K562 (cell line): ENCODE measurements at regions not wholly inside any gene's neighbourhood (a gene's known extent, or its start where the extent isn't known, plus 50 kb on each side); places are given as distances from the start of the nearest gene placed in this dataset.

Experiments
- ATAC-seq: fragments of 200-7000 bp; cut with Tn5 transposase; 3 replicates; pipeline ENCODE4 v1.9.1; 2020; ENCODE audit warnings: moderate library complexity
- BruUV-seq: library from RNA; stranded (reverse); fragments of 400-500 nt; replicated peaks from 2 replicates; lab custom pipeline; 2021; lab: Mats Ljungman, UMichigan
- CTCF ChIA-PET: fragments of 300-600 bp; formaldehyde crosslinking; extraction: SDS; loops from one replicate; lab custom pipeline; 2021; ENCODE audit warnings: low intra/inter-chr PET ratio; lab: Yijun Ruan, JAX
- POLR2A ChIA-PET: fragments of 300-600, 350-650 bp; sonication (Branson Sonifier 250); formaldehyde crosslinking; extraction: SDS; loops from one replicate; lab custom pipeline; 2021; ENCODE audit warnings: antibody characterized with exemption, inconsistent platforms; lab: Yijun Ruan, JAX
- DNase-seq, 4 experiments: peaks; one replicate each; pipeline versions ENCODE4 v3.0.0 to v3.0.0-alpha.2; 2011 to 2018; ENCODE audit warnings: low spot score in 3 of 4, mixed read lengths in 3 of 4; ENCODE audit errors: extremely low read depth in 1 of 4
- FAIRE-seq: peaks from 2 replicates; lab custom pipeline; 2011; peaks lifted over from hg19 to GRCh38; lab: Jason Lieb, UNC
- H2AFZ ChIP-seq: 2 replicates; pipeline ENCODE4 v1.6.0; 2011; ENCODE audit warnings: low read depth, low read length, control low read depth, inconsistent platforms
- H3K27ac ChIP-seq: fragments of 200-600 bp; 3 replicates; pipeline ENCODE4 v1.8.0; 2011; ENCODE audit warnings: low read depth, mild to moderate bottlenecking, control low read depth, inconsistent platforms, low read length, moderate library complexity, mixed read lengths; ENCODE audit errors: extremely low read depth
- H3K27me3 ChIP-seq, 2 experiments: fragments of 300-600 bp in 1 of 2; 2 replicates in 1 of 2; 3 replicates in 1 of 2; pipeline versions ENCODE4 v1.6.0 to v1.8.0; 2011; ENCODE audit warnings: inconsistent platforms in 2 of 2, low read length in 2 of 2, mild to moderate bottlenecking in 1 of 2, mixed read lengths in 1 of 2, moderate library complexity in 1 of 2; ENCODE audit not compliant: control insufficient read depth in 2 of 2, insufficient read depth in 2 of 2
- H3K36me3 ChIP-seq: fragments of 300-600 bp; 3 replicates; pipeline ENCODE4 v1.8.0; 2011; ENCODE audit warnings: mild to moderate bottlenecking, low read length, inconsistent platforms; ENCODE audit not compliant: control insufficient read depth, insufficient read depth
- H3K4me1 ChIP-seq, 2 experiments: fragments of 200-600 bp in 1 of 2; replicated peaks in 1 of 2; 2 replicates in 1 of 2; 3 replicates in 1 of 2; pipeline versions ENCODE4 v1.5.1 to v1.8.0; 2011; ENCODE audit warnings: inconsistent platforms in 2 of 2, low read length in 2 of 2, mild to moderate bottlenecking in 1 of 2, mixed read lengths in 1 of 2, moderate library complexity in 1 of 2; ENCODE audit not compliant: control insufficient read depth in 2 of 2, insufficient read depth in 2 of 2
- H3K4me2 ChIP-seq: 2 replicates; pipeline ENCODE4 v1.6.1; 2011; ENCODE audit warnings: low read length, control low read depth, inconsistent platforms, mixed read lengths; ENCODE audit not compliant: insufficient read depth
- H3K4me3 ChIP-seq: fragments of 200-600 bp; sonication (generic), shearing (Covaris generic); 2 replicates; pipeline ENCODE4 v1.5.1; 2016; ENCODE audit warnings: control low read depth, inconsistent platforms
- H3K79me2 ChIP-seq: fragments of 200-600 bp; 3 replicates; pipeline ENCODE4 v1.8.0; 2011; ENCODE audit warnings: low read length, inconsistent platforms; ENCODE audit not compliant: control insufficient read depth, insufficient read depth
- H3K9ac ChIP-seq, 2 experiments: 2 replicates each; pipeline versions ENCODE4 v1.6.0 to v1.6.1; 2011; ENCODE audit warnings: low read depth in 2 of 2, low read length in 2 of 2, control low read depth in 1 of 2, inconsistent platforms in 1 of 2, mild to moderate bottlenecking in 1 of 2, mixed read lengths in 1 of 2; ENCODE audit not compliant: insufficient read depth in 1 of 2
- H3K9me1 ChIP-seq: one replicate; pipeline ENCODE4 v1.6.0; 2011; ENCODE audit warnings: inconsistent platforms, mild to moderate bottlenecking, low read length, moderate library complexity; ENCODE audit not compliant: control insufficient read depth, insufficient read depth
- H3K9me3 ChIP-seq: replicated peaks from 2 replicates; pipeline ENCODE4 v1.5.1; 2011; ENCODE audit warnings: low read depth, low read length, inconsistent platforms; ENCODE audit not compliant: control insufficient read depth, insufficient read depth
- H4K20me1 ChIP-seq: replicated peaks from 2 replicates; pipeline ENCODE4 v1.6.1; 2011; ENCODE audit warnings: low read length, inconsistent platforms, mixed read lengths; ENCODE audit not compliant: control insufficient read depth, insufficient read depth
- CC2D1A ChIP-seq: fragments of 450-650 bp; IDR thresholded peaks from 2 replicates; pipeline ENCODE4 v1.6.1; 2017; ENCODE audit warnings: mild to moderate bottlenecking
- TOE1 ChIP-seq, 2 experiments: fragments of 450-650 bp in 1 of 2; sonication (generic) in 1 of 2; formaldehyde crosslinking in 1 of 2; IDR thresholded peaks; 2 replicates each; pipeline versions ENCODE4 v1.7.1 to v1.8.0; 2016 to 2022; ENCODE audit warnings: borderline replicate concordance in 2 of 2, mild to moderate bottlenecking in 2 of 2, antibody characterized with exemption in 1 of 2, inconsistent platforms in 1 of 2, low read depth in 1 of 2, missing genetic modification reagents in 1 of 2, moderate library complexity in 1 of 2
- TSC22D4 ChIP-seq: fragments of 450-650 bp; IDR thresholded peaks from 2 replicates; pipeline ENCODE4 v1.6.1; 2016; ENCODE audit warnings: missing genetic modification characterization, missing biosample characterization, control low read depth
- YY1 ChIP-seq, 3 experiments: IDR thresholded peaks; 2 replicates each; pipeline ENCODE4 v1.6.1; 2011; ENCODE audit warnings: low read length in 2 of 3, mild to moderate bottlenecking in 2 of 3, moderate library complexity in 2 of 3, borderline replicate concordance in 1 of 3, control low read depth in 1 of 3, low read depth in 1 of 3; ENCODE audit not compliant: insufficient read depth in 3 of 3, insufficient replicate concordance in 2 of 3, control insufficient read depth in 1 of 3, insufficient read length in 1 of 3; ENCODE audit errors: extremely low read depth in 1 of 3
- ZBTB26 ChIP-seq: fragments of 450-650 bp; formaldehyde crosslinking; IDR thresholded peaks from 2 replicates; pipeline ENCODE4 v1.4.0; 2022; ENCODE audit warnings: missing genetic modification characterization
- WGBS: fragments of 100-300 bp; shearing (Covaris generic); methylation state at CpG from one replicate; pipeline ENCODE4 v1.1.6; 2016; ENCODE audit warnings: low coverage, mixed read lengths; ENCODE audit not compliant: insufficient coverage; ENCODE audit errors: missing lambda C conversion rate; 5-methylcytosine and 5-hydroxymethylcytosine counted together
- in situ Hi-C: fragments of 300-500 bp; cut with MboI; formaldehyde crosslinking; loops from 4 replicates; pipeline ENCODE4 v1.15.0; 2018; ENCODE audit warnings: inconsistent platforms, mixed read lengths
- intact Hi-C: fragments of 100-400 bp; cut with micrococcal nuclease; formaldehyde crosslinking; loops from 2 replicates; pipeline ENCODE4 v1.14.2; 2022
- TF ChIP-seq, protein P1 (sequence below): sonication (generic); formaldehyde crosslinking; IDR thresholded peaks from 2 replicates; pipeline ENCODE4 v1.8.0; 2022; ENCODE audit warnings: missing genetic modification reagents, mild to moderate bottlenecking, moderate library complexity, borderline replicate concordance

DNA sequence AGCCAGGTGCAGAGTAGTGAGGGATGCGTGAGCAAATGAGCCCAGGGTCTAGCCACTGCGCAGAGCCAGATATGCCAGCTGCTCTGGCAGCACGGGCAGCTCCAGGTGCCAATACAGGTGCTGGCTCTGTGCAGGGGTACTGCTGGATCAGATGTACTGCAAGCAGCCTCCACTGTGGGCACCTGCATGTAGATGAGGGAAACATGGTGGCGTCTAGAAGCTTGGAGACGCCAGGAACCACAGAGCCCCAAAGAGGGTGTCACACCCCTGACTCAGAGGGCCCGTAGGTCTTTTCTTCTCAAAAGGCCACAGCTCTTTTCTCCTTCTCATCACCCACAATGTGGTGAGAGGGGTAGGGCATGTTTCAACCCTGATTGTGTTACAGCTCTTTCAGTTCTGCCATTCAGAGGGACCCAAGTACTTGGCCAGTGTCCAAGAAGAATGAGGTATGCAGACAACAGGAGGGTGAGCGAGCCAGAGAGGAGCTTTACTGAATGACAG is 244.4 kb upstream of the SLITRK1 start:
- ATAC-seq (no peak), FAIRE-seq (no peak), DNase-seq (no peak)
- WGBS = 0% methylated on average over 7 of the region's 7 CpGs
- no peaks in the 10 kb centered on the region for H3K9me3 ChIP-seq
- H3K4me1 ChIP-seq = no peaks in the 10 kb centered on the region
- H3K36me3 ChIP-seq = no peaks in the 10 kb centered on the region
- no peaks in the 10 kb centered on the region for H3K9me1 ChIP-seq
- H3K4me3 ChIP-seq = no peak overlapping the region
- H4K20me1 ChIP-seq = no peaks in the 10 kb centered on the region
- POLR2A ChIA-PET = no interaction called here
- H2AFZ ChIP-seq = no peak overlapping the region
- TF ChIP-seq CC2D1A (no peak), YY1 (IDR thresholded peaks at IDR 0.05; ENCODE audit: borderline replicate concordance in 1 of 3, control insufficient read depth in 1 of 3, extremely low read depth in 1 of 3, insufficient read depth in 3 of 3, insufficient read length in 1 of 3, insufficient replicate concordance in 2 of 3, low read depth in 1 of 3, low read length in 2 of 3) (no peak), TOE1 (IDR thresholded peaks at IDR 0.05; ENCODE audit: borderline replicate concordance) (no peak), TOE1 (CRISPR knock-in tag; IDR thresholded peaks at IDR 0.05; ENCODE audit: borderline replicate concordance, low read depth) (no peak), ZBTB26 (CRISPR knock-in tag) (no peak), TSC22D4 (tag) (no peak)
- TF ChIP-seq, protein P1, sequence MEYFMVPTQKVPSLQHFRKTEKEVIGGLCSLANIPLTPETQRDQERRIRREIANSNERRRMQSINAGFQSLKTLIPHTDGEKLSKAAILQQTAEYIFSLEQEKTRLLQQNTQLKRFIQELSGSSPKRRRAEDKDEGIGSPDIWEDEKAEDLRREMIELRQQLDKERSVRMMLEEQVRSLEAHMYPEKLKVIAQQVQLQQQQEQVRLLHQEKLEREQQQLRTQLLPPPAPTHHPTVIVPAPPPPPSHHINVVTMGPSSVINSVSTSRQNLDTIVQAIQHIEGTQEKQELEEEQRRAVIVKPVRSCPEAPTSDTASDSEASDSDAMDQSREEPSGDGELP (CRISPR knock-in tag) = no peak
- in situ Hi-C loops (no loop called here), intact Hi-C loops (no loop called here)
- CTCF ChIA-PET = no interaction called here
- no peaks in the 10 kb centered on the region for H3K79me2 ChIP-seq
- H3K27ac ChIP-seq = no peak overlapping the region
- no peaks in the 10 kb centered on the region for H3K27me3 ChIP-seq
- no peak overlapping the region for H3K4me2 ChIP-seq
- H3K9ac ChIP-seq = no peak overlapping the region
- BruUV-seq = no TSS peak
